ENCODE measurements at regions not wholly inside any gene's neighbourhood (a gene's known extent, or its start where the extent isn't known, plus 50 kb on each side); places are given as distances from the start of the nearest gene placed in this dataset.

DNA sequence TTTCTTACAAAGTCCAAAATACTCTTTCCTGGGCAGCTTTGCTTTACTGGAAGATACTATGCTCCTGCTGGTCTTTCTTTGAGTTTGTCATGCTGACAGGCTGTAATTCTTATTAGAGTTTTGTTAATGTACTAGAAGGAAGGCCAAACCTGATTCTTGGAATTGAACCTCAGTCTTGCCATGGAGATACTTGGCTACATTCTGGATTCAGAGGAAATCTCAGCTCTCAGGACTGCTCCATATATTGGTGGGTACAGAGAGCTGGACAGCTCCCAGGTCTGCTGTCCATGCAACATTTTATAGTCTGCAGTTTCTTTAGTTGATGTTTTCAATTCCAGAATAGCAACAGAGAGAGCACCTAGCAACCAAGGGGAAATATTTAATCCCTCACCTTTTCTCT lies 363.1 kb upstream of the STXBP6 start:
- TF ChIP-seq, protein P1, sequence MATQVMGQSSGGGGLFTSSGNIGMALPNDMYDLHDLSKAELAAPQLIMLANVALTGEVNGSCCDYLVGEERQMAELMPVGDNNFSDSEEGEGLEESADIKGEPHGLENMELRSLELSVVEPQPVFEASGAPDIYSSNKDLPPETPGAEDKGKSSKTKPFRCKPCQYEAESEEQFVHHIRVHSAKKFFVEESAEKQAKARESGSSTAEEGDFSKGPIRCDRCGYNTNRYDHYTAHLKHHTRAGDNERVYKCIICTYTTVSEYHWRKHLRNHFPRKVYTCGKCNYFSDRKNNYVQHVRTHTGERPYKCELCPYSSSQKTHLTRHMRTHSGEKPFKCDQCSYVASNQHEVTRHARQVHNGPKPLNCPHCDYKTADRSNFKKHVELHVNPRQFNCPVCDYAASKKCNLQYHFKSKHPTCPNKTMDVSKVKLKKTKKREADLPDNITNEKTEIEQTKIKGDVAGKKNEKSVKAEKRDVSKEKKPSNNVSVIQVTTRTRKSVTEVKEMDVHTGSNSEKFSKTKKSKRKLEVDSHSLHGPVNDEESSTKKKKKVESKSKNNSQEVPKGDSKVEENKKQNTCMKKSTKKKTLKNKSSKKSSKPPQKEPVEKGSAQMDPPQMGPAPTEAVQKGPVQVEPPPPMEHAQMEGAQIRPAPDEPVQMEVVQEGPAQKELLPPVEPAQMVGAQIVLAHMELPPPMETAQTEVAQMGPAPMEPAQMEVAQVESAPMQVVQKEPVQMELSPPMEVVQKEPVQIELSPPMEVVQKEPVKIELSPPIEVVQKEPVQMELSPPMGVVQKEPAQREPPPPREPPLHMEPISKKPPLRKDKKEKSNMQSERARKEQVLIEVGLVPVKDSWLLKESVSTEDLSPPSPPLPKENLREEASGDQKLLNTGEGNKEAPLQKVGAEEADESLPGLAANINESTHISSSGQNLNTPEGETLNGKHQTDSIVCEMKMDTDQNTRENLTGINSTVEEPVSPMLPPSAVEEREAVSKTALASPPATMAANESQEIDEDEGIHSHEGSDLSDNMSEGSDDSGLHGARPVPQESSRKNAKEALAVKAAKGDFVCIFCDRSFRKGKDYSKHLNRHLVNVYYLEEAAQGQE (IDR thresholded peaks at IDR 0.05; ENCODE audit: low read depth): peak; percentile 76
- TF ChIP-seq TAF1 (IDR thresholded peaks at IDR 0.05; ENCODE audit: low read depth): no peak

DNA sequence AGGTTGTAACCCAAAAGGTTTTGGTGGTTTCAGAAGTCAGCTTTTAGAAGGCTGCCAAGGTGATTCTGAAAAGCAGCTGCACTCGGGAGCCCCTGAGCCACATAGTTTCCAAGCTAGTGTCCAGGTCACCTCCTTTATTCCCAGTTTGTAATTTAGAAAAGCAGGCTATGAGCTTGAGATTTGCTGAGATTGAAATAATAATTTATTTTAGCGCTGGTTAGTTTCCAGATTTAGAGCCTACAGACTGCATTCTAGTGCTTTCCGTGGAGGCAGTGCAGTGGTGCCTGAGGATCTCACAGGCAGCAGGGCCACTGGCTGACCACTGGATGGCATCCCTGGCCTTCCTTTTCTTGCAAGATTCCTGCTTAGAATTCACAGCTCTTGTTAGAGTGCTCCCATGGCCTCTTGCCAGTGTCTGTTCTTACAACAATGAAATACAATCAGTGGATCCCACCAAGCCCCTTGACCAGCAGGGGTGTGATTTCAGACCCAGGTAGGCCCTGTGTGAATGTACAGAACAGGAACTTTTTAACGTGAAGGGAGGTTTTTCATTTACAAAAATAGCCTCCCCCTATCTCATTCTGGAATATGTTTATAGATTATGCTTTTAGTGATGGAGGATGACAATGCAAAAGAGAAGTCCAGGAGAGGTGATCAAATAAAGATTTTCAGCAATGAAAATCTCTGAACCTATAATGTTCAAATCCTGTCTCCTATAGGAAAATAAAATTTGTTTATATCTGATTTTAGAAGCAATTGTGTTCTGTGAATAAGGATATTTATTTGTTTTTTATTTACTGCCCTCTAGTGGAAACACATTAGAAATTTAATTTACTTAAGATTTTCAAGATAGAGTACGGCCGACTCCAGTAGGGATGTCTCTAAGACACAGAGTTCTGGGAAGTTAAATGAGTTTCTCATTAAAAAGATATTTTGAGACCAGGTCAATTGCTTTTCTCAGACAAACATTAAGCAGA lies 362.1 kb upstream of the STXBP6 start:
- no peak for TF ChIP-seq NFIC (IDR thresholded peaks at IDR 0.05)
- TF ChIP-seq RAD21 (IDR thresholded peaks at IDR 0.05; ENCODE audit: low read depth): peak; percentile 52

DNA sequence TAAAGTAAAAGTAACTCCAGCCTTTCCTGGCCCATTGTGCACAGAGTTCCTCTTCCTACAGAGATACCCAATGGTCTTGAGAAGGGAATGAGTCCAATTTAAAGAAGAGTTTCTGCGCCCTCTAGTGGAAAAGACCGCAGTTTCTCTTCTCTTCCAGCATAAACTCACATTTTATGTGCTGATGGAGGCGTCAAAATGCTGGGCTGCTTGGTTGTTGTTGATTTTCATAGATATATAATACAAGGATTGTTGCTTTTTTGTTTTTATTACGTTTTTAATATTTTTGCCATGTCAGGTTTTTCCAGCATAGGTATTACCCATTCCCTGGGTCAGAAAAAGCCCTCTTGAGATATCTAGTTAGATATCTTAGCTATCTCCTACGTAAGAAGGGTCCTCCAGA lies 356.9 kb upstream of the STXBP6 start:
- no peak for TF ChIP-seq ZBTB7A (IDR thresholded peaks at IDR 0.05; ENCODE audit: low read depth)
- peak; percentile 67 for TF ChIP-seq RAD21 (IDR thresholded peaks at IDR 0.05; ENCODE audit: low read depth)

DNA sequence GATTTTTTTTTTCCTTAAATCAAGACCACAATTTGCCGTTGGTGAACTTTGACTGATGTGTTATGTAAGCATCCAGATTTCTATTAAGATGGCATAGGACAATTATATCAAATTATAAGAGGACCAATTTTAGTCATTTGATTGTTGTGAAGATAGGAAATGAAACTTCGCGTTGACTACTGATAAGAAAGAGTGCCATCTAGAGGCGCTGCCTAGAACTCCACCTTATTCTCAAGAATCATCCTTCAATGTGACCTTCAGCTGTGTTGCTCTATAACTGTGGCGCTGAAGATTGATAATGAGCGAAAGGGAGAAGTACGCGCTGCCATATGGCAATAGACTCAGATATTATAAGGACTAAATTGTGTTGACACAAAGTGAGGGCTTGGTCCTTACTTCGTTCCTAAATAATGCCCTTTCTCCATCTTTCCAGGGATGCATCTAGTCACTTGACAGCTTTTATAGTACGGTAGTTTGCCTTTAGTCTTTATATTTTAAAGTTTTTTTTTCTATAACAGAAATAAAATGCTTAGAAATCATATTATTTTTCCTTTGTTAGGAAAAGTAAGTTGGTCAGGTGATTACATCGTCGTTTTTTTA lies 350.8 kb upstream of the STXBP6 start:
- TF ChIP-seq CREB1 (IDR thresholded peaks at IDR 0.05; ENCODE audit: low read depth): no peak
- no peak for TF ChIP-seq ZBTB7A (IDR thresholded peaks at IDR 0.05; ENCODE audit: low read depth)
- TF ChIP-seq, protein P1 (IDR thresholded peaks at IDR 0.05; ENCODE audit: low read depth): no peak
- TF ChIP-seq YY1 (IDR thresholded peaks at IDR 0.05; ENCODE audit: low read depth): no peak
- peak; percentile 70 for TF ChIP-seq RAD21 (IDR thresholded peaks at IDR 0.05; ENCODE audit: low read depth)

DNA sequence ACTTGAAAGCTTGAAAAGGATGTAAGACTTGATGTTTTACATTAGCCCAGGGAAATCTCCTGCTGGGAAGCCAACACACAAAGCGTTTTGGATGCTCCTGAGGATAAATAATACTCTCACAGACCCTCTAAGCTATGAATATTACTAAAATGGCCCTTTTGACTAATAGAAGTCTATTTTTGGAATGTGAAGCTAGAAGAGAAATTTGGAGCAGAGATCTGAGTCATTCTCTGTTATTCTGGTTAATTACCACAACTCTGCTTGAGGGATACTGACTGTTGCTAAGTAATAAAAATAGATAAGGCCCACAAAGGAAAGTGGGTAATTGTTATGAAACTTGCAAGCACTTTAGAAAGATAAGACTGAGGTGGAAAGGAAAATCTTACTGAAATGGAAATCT lies 346.2 kb upstream of the STXBP6 start:
- TF ChIP-seq NFIC (IDR thresholded peaks at IDR 0.05): no peak
- no peak for TF ChIP-seq CREB1 (IDR thresholded peaks at IDR 0.05; ENCODE audit: low read depth)
- TF ChIP-seq, protein P1 (IDR thresholded peaks at IDR 0.05; ENCODE audit: low read depth): no peak
- TF ChIP-seq, protein P2, sequence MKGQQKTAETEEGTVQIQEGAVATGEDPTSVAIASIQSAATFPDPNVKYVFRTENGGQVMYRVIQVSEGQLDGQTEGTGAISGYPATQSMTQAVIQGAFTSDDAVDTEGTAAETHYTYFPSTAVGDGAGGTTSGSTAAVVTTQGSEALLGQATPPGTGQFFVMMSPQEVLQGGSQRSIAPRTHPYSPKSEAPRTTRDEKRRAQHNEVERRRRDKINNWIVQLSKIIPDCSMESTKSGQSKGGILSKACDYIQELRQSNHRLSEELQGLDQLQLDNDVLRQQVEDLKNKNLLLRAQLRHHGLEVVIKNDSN (IDR thresholded peaks at IDR 0.05): no peak
- TF ChIP-seq TAF1 (IDR thresholded peaks at IDR 0.05; ENCODE audit: low read depth): no peak
- TF ChIP-seq, protein P3, sequence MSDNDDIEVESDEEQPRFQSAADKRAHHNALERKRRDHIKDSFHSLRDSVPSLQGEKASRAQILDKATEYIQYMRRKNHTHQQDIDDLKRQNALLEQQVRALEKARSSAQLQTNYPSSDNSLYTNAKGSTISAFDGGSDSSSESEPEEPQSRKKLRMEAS (IDR thresholded peaks at IDR 0.05): no peak
- TF ChIP-seq ZBTB7A (IDR thresholded peaks at IDR 0.05; ENCODE audit: low read depth): no peak
- no peak for TF ChIP-seq YY1 (IDR thresholded peaks at IDR 0.05; ENCODE audit: low read depth)
- no peak for TF ChIP-seq EGR1 (IDR thresholded peaks at IDR 0.05)
- no peak for TF ChIP-seq TEAD4 (IDR thresholded peaks at IDR 0.05)
- no peak for TF ChIP-seq EP300 (IDR thresholded peaks at IDR 0.05; ENCODE audit: borderline replicate concordance)

DNA sequence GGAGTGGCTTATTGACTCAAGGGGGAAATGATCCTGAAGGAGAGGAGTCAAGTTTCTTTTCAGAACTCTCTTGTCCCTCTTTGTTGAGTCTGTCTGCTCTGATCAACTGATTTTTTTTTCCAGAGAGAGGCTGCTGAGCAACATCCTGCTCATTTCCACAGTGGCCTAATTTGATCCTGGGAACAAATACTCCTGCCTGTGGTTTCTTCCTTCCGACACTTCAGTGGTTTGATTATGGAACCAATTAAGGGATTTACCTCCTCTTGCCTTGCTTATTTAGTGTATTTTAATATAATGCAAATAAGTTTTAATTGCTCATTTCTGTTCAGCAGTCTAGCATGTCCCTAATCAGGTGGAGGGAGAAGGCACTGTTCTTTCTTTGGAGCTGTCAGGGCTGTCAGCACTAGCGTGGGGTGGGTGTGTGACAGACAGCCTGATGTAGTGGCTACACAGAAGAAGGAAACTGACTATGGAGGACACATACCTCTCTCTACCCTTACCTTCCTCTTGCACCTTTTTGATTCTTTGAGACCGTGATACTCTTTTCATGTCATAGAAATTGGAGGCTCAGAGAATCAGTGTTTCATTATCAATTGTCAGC lies 344.9 kb upstream of the STXBP6 start:
- TF ChIP-seq EP300 (IDR thresholded peaks at IDR 0.05; ENCODE audit: borderline replicate concordance) (no peak), ZBTB7A (IDR thresholded peaks at IDR 0.05; ENCODE audit: low read depth) (no peak), FOXM1 (IDR thresholded peaks at IDR 0.05; ENCODE audit: borderline replicate concordance, low read depth) (no peak), RAD21 (IDR thresholded peaks at IDR 0.05; ENCODE audit: low read depth) (no peak), TCF12 (IDR thresholded peaks at IDR 0.05; ENCODE audit: low read depth) (no peak), YY1 (IDR thresholded peaks at IDR 0.05; ENCODE audit: low read depth) (no peak)
- TF ChIP-seq, protein P1 (IDR thresholded peaks at IDR 0.05; ENCODE audit: low read depth): no peak
